GM21576 (cell line): ENCODE measurements at regions not wholly inside any gene's neighbourhood (a gene's known extent, or its start where the extent isn't known, plus 50 kb on each side); places are given as distances from the start of the nearest gene placed in this dataset.
"Not testable (repeated sequence)": the region's sequence is repeated elsewhere in the genome, so short reads cannot be mapped to it uniquely, and the experiment has no call there.

ENCODE experiments used
- ATAC-seq: cut with Tn5 transposase; IDR thresholded peaks from one replicate; pipeline ENCODE4 v1.9.1; 2021; ENCODE audit warnings: mild to moderate bottlenecking, moderate library complexity; ENCODE audit not compliant: unreplicated experiment

GRCh38 chr5:125424402-125425141 is 678.1 kb upstream of the ZNF608 start:
- ATAC-seq: no peak

GRCh38 chr5:125429498-125429897 is 683.1 kb upstream of the ZNF608 start:
- ATAC-seq: no peak

- no peak for ATAC-seq
These were observed 687.0 kb upstream of the ZNF608 start for GRCh38 chr5:125433457-125433856.

GRCh38 chr5:125439243-125439642 is 692.8 kb upstream of the ZNF608 start:
- ATAC-seq: no peak

- no peak for ATAC-seq
These were observed 694.5 kb upstream of the ZNF608 start for GRCh38 chr5:125440905-125441304.

- no peak for ATAC-seq
These were observed 700.5 kb upstream of the ZNF608 start for GRCh38 chr5:125446986-125447385.

GRCh38 chr5:125450771-125451170 is 704.3 kb upstream of the ZNF608 start:
- ATAC-seq: no peak

- ATAC-seq: no peak
These were observed 705.2 kb upstream of the ZNF608 start for GRCh38 chr5:125451622-125452021.

GRCh38 chr5:125452991-125453390 is 706.6 kb upstream of the ZNF608 start:
- ATAC-seq: no peak

GRCh38 chr5:125455041-125455440 is 708.6 kb upstream of the ZNF608 start:
- ATAC-seq: no peak

- not testable (repeated sequence) for ATAC-seq
These were observed 709.6 kb upstream of the ZNF608 start for GRCh38 chr5:125456005-125456404.

- ATAC-seq: no peak
These were observed 711.2 kb upstream of the ZNF608 start for GRCh38 chr5:125457617-125458016.

- ATAC-seq: not testable (repeated sequence)
These were observed 712.5 kb upstream of the ZNF608 start for GRCh38 chr5:125458949-125459348.

- ATAC-seq: no peak
These were observed 715.2 kb upstream of the ZNF608 start for GRCh38 chr5:125461641-125462072.

- no peak for ATAC-seq
These were observed 717.1 kb upstream of the ZNF608 start for GRCh38 chr5:125463466-125464092.

GRCh38 chr5:125464847-125465432 is 718.5 kb upstream of the ZNF608 start:
- no peak for ATAC-seq

GRCh38 chr5:125465703-125466102 is 719.3 kb upstream of the ZNF608 start:
- ATAC-seq: no peak

GRCh38 chr5:125467222-125467621 is 720.8 kb upstream of the ZNF608 start:
- no peak for ATAC-seq

GRCh38 chr5:125470280-125470902 is 724.0 kb upstream of the ZNF608 start:
- no peak for ATAC-seq

- ATAC-seq: no peak
These were observed 730.6 kb upstream of the ZNF608 start for GRCh38 chr5:125476901-125477585.

- no peak for ATAC-seq
These were observed 731.1 kb upstream of the ZNF608 start for GRCh38 chr5:125477586-125477975.
